CD14-positive monocyte (primary cell): ENCODE measurements at regions not wholly inside any gene's neighbourhood (a gene's known extent, or its start where the extent isn't known, plus 50 kb on each side); places are given as distances from the start of the nearest gene placed in this dataset.

Source experiments
- DNase-seq, 3 donors: peaks; one replicate each; pipeline ENCODE4 v3.0.0-alpha.2; 2011 to 2022
- H2AFZ ChIP-seq: 2 replicates; pipeline ENCODE4 v1.6.0; 2012; ENCODE audit warnings: mild to moderate bottlenecking, low read depth, low read length, inconsistent platforms; ENCODE audit not compliant: insufficient read depth, poor library complexity, severe bottlenecking
- H3K27ac ChIP-seq, 2 donors: 1 replicate in 1 of 2; 2 replicates in 1 of 2; pipeline ENCODE4 v1.5.1; 2012 to 2013; ENCODE audit warnings: low read length in 2 of 2, control low read depth in 1 of 2, inconsistent platforms in 1 of 2, low read depth in 1 of 2, mild to moderate bottlenecking in 1 of 2
- H3K27me3 ChIP-seq, 2 donors: one replicate each; pipeline versions ENCODE4 v1.6.0 to v1.6.1; 2011 to 2013; ENCODE audit warnings: low read length in 2 of 2; ENCODE audit not compliant: control insufficient read depth in 2 of 2, insufficient read depth in 2 of 2
- H3K36me3 ChIP-seq, 2 donors: replicated peaks in 1 of 2; 1 replicate in 1 of 2; 2 replicates in 1 of 2; pipeline versions ENCODE4 v1.5.1 to v1.6.1; 2012 to 2013; ENCODE audit warnings: low read length in 2 of 2, control low read depth in 1 of 2, inconsistent platforms in 1 of 2, mild to moderate bottlenecking in 1 of 2; ENCODE audit not compliant: insufficient read depth in 2 of 2, control insufficient read depth in 1 of 2
- H3K4me1 ChIP-seq, 2 donors: 1 replicate in 1 of 2; 2 replicates in 1 of 2; pipeline versions ENCODE4 v1.5.1 to v1.6.1; 2012 to 2013; ENCODE audit warnings: low read length in 2 of 2, control low read depth in 1 of 2, inconsistent platforms in 1 of 2, mild to moderate bottlenecking in 1 of 2, moderate library complexity in 1 of 2; ENCODE audit not compliant: insufficient read depth in 2 of 2, control insufficient read depth in 1 of 2
- H3K4me2 ChIP-seq: replicated peaks from 2 replicates; pipeline ENCODE3; 2012; ENCODE audit warnings: low read length, moderate library complexity, mild to moderate bottlenecking; ENCODE audit not compliant: poor library complexity, severe bottlenecking; ENCODE audit errors: extremely low read depth
- H3K4me3 ChIP-seq, 3 experiments: fragments of 200-600 bp in 1 of 3; sonication (generic) in 1 of 3; replicated peaks in 1 of 3; 1 replicate in 2 of 3; 2 replicates in 1 of 3; pipeline ENCODE4 v1.5.1; 2011 to 2013; ENCODE audit warnings: low read length in 3 of 3, mild to moderate bottlenecking in 3 of 3, control low read depth in 2 of 3, low read depth in 2 of 3, inconsistent platforms in 1 of 3, moderate library complexity in 1 of 3
- H3K79me2 ChIP-seq: 2 replicates; pipeline ENCODE4 v1.6.0; 2012; ENCODE audit warnings: mild to moderate bottlenecking, control low read depth, inconsistent platforms, low read length, moderate library complexity; ENCODE audit not compliant: insufficient read depth
- H3K9ac ChIP-seq: 2 replicates; pipeline ENCODE4 v1.6.0; 2017; ENCODE audit warnings: low read length, mild to moderate bottlenecking; ENCODE audit not compliant: insufficient read depth, poor library complexity, severe bottlenecking
- H3K9me3 ChIP-seq, 2 donors: replicated peaks in 1 of 2; 1 replicate in 1 of 2; 2 replicates in 1 of 2; pipeline versions ENCODE4 v1.5.1 to v1.6.1; 2012 to 2013; ENCODE audit warnings: low read length in 2 of 2, control low read depth in 1 of 2; ENCODE audit not compliant: control insufficient read depth in 1 of 2, insufficient read depth in 1 of 2
- H4K20me1 ChIP-seq: 2 replicates; pipeline ENCODE4 v1.6.0; 2012; ENCODE audit warnings: mild to moderate bottlenecking, low read length, control low read depth, moderate library complexity; ENCODE audit not compliant: insufficient read depth
- H3K27ac Mint-ChIP-seq, 7 donors: one replicate each; pipeline ENCODE4 v1.8.0; 2020; ENCODE audit warnings: mild to moderate bottlenecking in 7 of 7, mixed read lengths in 7 of 7, moderate library complexity in 6 of 7, inconsistent platforms in 2 of 7
- H3K27me3 Mint-ChIP-seq, 3 donors: one replicate each; pipeline ENCODE4 v1.8.0; 2021 to 2022; ENCODE audit warnings: low read depth in 3 of 3, mild to moderate bottlenecking in 3 of 3, mixed read lengths in 3 of 3, moderate library complexity in 3 of 3, inconsistent platforms in 1 of 3
- H3K36me3 Mint-ChIP-seq, 2 donors: one replicate each; pipeline ENCODE4 v1.8.0; 2020; ENCODE audit warnings: mixed read lengths in 2 of 2, inconsistent platforms in 1 of 2, mild to moderate bottlenecking in 1 of 2
- H3K4me1 Mint-ChIP-seq: one replicate; pipeline ENCODE4 v1.8.0; 2020; ENCODE audit warnings: mild to moderate bottlenecking, mixed read lengths
- H3K4me3 Mint-ChIP-seq, 2 donors: one replicate each; pipeline ENCODE4 v1.8.0; 2020; ENCODE audit warnings: mild to moderate bottlenecking in 2 of 2, mixed read lengths in 2 of 2, moderate library complexity in 1 of 2
- H3K9me3 Mint-ChIP-seq, 7 donors: one replicate each; pipeline ENCODE4 v1.8.0; 2020 to 2022; ENCODE audit warnings: mixed read lengths in 7 of 7, mild to moderate bottlenecking in 6 of 7, moderate library complexity in 6 of 7, inconsistent platforms in 2 of 7
- CTCF ChIP-seq: fragments of 200-600 bp; IDR thresholded peaks from one replicate; pipeline ENCODE4 v1.8.0; 2022; ENCODE audit warnings: antibody characterized with exemption, mild to moderate bottlenecking
- WGBS: methylation state at CpG from one replicate; pipeline ENCODE4 v1.1.5; 2013; ENCODE audit warnings: missing lambda C conversion rate; ENCODE audit not compliant: insufficient coverage; 5-methylcytosine and 5-hydroxymethylcytosine counted together
- intact Hi-C, 2 donors: fragments of 100-400 bp; cut with micrococcal nuclease; formaldehyde crosslinking; loops; one replicate each; pipeline versions ENCODE4 v1.15.0 to v1.15.1; 2023

GRCh38 chr15:25053000-25053815, 98.4 kb downstream of the SNRPN start:
- Histone ChIP-seq H4K20me1 (no peaks in the 10 kb centered on the region), H3K9me3 (peaks cover 93 to 99% of the 10 kb centered on the region in 2 donors), H3K79me2 (no peaks in the 10 kb centered on the region), H3K4me1 (no peaks in the 10 kb centered on the region), H3K36me3 (no peaks in the 10 kb centered on the region), H2AFZ (no peak overlapping the region), H3K4me2 (no peak overlapping the region), H3K9ac (no peak overlapping the region), H3K4me3 (no peak overlapping the region), H3K27ac (no peak overlapping the region), H3K27me3 (no peaks in the 10 kb centered on the region)
- intact Hi-C loops: no loop called here
- no peak for DNase-seq
- peaks cover 69 to 96% (median 90%) of the 10 kb centered on the region in 7 donors for H3K9me3 Mint-ChIP-seq
- H3K36me3 Mint-ChIP-seq: peaks cover 2 to 10% of the 10 kb centered on the region in 2 donors
- peaks cover 0 to 2% (median 0%) of the 10 kb centered on the region in 3 donors for H3K27me3 Mint-ChIP-seq
- no peaks in the 10 kb centered on the region for H3K4me1 Mint-ChIP-seq
- H3K4me3 Mint-ChIP-seq: no peak overlapping the region
- WGBS: 87% methylated on average over 17 of the region's 20 CpGs
- no peak for TF ChIP-seq CTCF
- H3K27ac Mint-ChIP-seq: no peak overlapping the region

- TF ChIP-seq CTCF: no peak
- peaks cover 77 to 98% (median 96%) of the 10 kb centered on the region in 7 donors for H3K9me3 Mint-ChIP-seq
- DNase-seq: no peak
- H3K36me3 Mint-ChIP-seq: peaks cover 2 to 12% of the 10 kb centered on the region in 2 donors
- H3K4me2 ChIP-seq: no peak overlapping the region
- H3K27ac ChIP-seq: no peak overlapping the region
- no peak overlapping the region for H3K9ac ChIP-seq
- 96% methylated on average over 7 of the region's 8 CpGs for WGBS
- H3K27ac Mint-ChIP-seq: peak overlapping the region in 1 of 7 donors; percentile 58
- H3K79me2 ChIP-seq: no peaks in the 10 kb centered on the region
- H2AFZ ChIP-seq: no peak overlapping the region
- H3K4me3 ChIP-seq: peak overlapping the region in 1 of 3 experiments; percentile 17
- peaks cover 96 to 100% of the 10 kb centered on the region in 2 donors for H3K9me3 ChIP-seq
- H3K27me3 ChIP-seq: no peaks in the 10 kb centered on the region
- no peaks in the 10 kb centered on the region for H3K4me1 Mint-ChIP-seq
- H3K27me3 Mint-ChIP-seq: peaks cover 0 to 2% (median 0%) of the 10 kb centered on the region in 3 donors
- intact Hi-C loops: no loop called here
- H3K36me3 ChIP-seq: no peaks in the 10 kb centered on the region
- no peaks in the 10 kb centered on the region for H4K20me1 ChIP-seq
- H3K4me1 ChIP-seq: no peaks in the 10 kb centered on the region
- no peak overlapping the region for H3K4me3 Mint-ChIP-seq
Observed at GRCh38 chr15:25054329-25054728, 99.5 kb downstream of the SNRPN start.
